ENCODE measurements at regions not wholly inside any gene's neighbourhood (a gene's known extent, or its start where the extent isn't known, plus 50 kb on each side); places are given as distances from the start of the nearest gene placed in this dataset.

DNA sequence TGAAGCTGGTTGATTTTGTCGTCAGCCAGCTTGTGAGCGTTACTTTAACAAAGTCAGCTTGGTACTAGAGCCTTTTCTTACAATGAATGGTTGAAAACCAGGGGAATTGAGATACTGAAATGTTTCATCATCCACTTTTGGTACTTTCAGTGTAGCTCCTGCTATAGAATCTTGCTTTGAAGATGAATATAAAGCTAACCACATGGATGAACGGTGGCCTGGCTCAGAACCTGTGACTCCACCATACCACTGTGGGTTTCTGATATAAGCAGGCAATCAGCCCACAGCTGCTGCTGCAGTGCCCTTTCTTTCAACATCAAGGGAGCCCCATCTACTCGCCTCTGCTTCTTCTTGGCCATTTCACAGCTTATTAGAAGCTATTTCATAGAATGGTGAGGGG lies 53.2 kb upstream of the GPR45 start:
- TF ChIP-seq ELF4 (IDR thresholded peaks at IDR 0.05) (no peak), FOXK2 (IDR thresholded peaks at IDR 0.05) (no peak), SP1 (IDR thresholded peaks at IDR 0.05) (no peak), L3MBTL2 (conservative IDR thresholded peaks at IDR 0.05) (no peak), SUZ12 (IDR thresholded peaks at IDR 0.05) (no peak), CTBP1 (IDR thresholded peaks at IDR 0.05; ENCODE audit: borderline replicate concordance) (no peak), NFRKB (IDR thresholded peaks at IDR 0.05) (no peak), ZNF384 (IDR thresholded peaks at IDR 0.05) (no peak), HDGF (IDR thresholded peaks at IDR 0.05; ENCODE audit: borderline replicate concordance) (no peak), FOXA1 (IDR thresholded peaks at IDR 0.05) (no peak), BHLHE40 (IDR thresholded peaks at IDR 0.05; ENCODE audit: borderline replicate concordance) (no peak), FOXM1 (IDR thresholded peaks at IDR 0.05; ENCODE audit: borderline replicate concordance) (no peak), LEF1 (IDR thresholded peaks at IDR 0.05; ENCODE audit: borderline replicate concordance) (no peak), ARNT (IDR thresholded peaks at IDR 0.05) (no peak), TARDBP (IDR thresholded peaks at IDR 0.05) (no peak)
- TF ChIP-seq, protein P1, sequence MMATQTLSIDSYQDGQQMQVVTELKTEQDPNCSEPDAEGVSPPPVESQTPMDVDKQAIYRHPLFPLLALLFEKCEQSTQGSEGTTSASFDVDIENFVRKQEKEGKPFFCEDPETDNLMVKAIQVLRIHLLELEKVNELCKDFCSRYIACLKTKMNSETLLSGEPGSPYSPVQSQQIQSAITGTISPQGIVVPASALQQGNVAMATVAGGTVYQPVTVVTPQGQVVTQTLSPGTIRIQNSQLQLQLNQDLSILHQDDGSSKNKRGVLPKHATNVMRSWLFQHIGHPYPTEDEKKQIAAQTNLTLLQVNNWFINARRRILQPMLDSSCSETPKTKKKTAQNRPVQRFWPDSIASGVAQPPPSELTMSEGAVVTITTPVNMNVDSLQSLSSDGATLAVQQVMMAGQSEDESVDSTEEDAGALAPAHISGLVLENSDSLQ (IDR thresholded peaks at IDR 0.05) = no peak
- ChIA-PET POLR2A (no interaction called here), CTCF (no interaction called here)
- no peak for DNase-seq (ENCODE audit: extremely low spot score)

All from HEK293T (cell line).